ENCODE measurements at regions not wholly inside any gene's neighbourhood (a gene's known extent, or its start where the extent isn't known, plus 50 kb on each side); places are given as distances from the start of the nearest gene placed in this dataset.

GRCh38 chr1:4467241-4467640 is 187.2 kb upstream of the AJAP1 start:
- Histone ChIP-seq H2AFZ (ENCODE audit: low read depth, low read length) (no peak overlapping the region), H3K9ac (replicated peaks; ENCODE audit: extremely low read depth, insufficient read depth, low read length) (no peak overlapping the region), H4K20me1 (replicated peaks; ENCODE audit: control insufficient read depth, extremely low read depth, insufficient read depth, low read length) (no peaks in the 10 kb centered on the region), H3K9me1 (replicated peaks; ENCODE audit: control insufficient read depth, extremely low read depth, insufficient read depth, low read length) (no peaks in the 10 kb centered on the region), H3K4me1 (ENCODE audit: control insufficient read depth, extremely low read depth, insufficient read depth, low read length) (no peaks in the 10 kb centered on the region), H3K9me3 (replicated peaks; ENCODE audit: control insufficient read depth, insufficient read depth, low read length) (peaks cover 9% of the 10 kb centered on the region), H3K27ac (ENCODE audit: insufficient read depth, low read depth, low read length) (no peak overlapping the region), H3K4me2 (ENCODE audit: insufficient read depth, low read length) (no peak overlapping the region), H3K36me3 (ENCODE audit: control insufficient read depth in 2 of 2, extremely low read depth in 1 of 2, insufficient read depth in 2 of 2, low read length in 2 of 2) (no peaks in the 10 kb centered on the region), H3K79me2 (ENCODE audit: control insufficient read depth, insufficient read depth, low read length) (no peaks in the 10 kb centered on the region), H3K4me3 (replicated peaks in 1 of 3; ENCODE audit: insufficient read depth in 1 of 3, low read depth in 1 of 3, low read length in 3 of 3) (no peak overlapping the region), H3K27me3 (ENCODE audit: control insufficient read depth in 2 of 2, insufficient read depth in 2 of 2, low read length in 2 of 2) (no peaks in the 10 kb centered on the region)
- DNase-seq (ENCODE audit: low read depth, low spot score) (no peak), FAIRE-seq (no peak)
- BruUV-seq (replicated peaks) = no TSS peak
- TF ChIP-seq POLR2AphosphoS5 (IDR thresholded peaks at IDR 0.05; ENCODE audit: insufficient read depth, low read depth, low read length) (no peak), FOS (IDR thresholded peaks at IDR 0.05; ENCODE audit: borderline replicate concordance, insufficient read depth, low read length) (no peak), JUN (IDR thresholded peaks at IDR 0.05; ENCODE audit: borderline replicate concordance, insufficient read depth, insufficient read length, low read depth) (no peak), MAX (IDR thresholded peaks at IDR 0.05; ENCODE audit: insufficient read depth, insufficient read length) (no peak), CTCF (IDR thresholded peaks at IDR 0.05; ENCODE audit: extremely low read depth in 1 of 2, insufficient read depth in 1 of 2, low read depth in 1 of 2, low read length in 2 of 2) (no peak), POLR2A (IDR thresholded peaks at IDR 0.05; ENCODE audit: low read depth, low read length) (no peak), GATA2 (IDR thresholded peaks at IDR 0.05; ENCODE audit: insufficient read depth, insufficient read length, low read depth, low read length) (no peak), EZH2 (IDR thresholded peaks at IDR 0.05; ENCODE audit: borderline replicate concordance, low read depth, low read length, severe bottlenecking) (no peak), MYC (IDR thresholded peaks at IDR 0.05; ENCODE audit: low read depth, low read length) (no peak)
- intact Hi-C loops (cut with micrococcal nuclease) (no loop called here), dilution Hi-C loops (cut with MboI; ENCODE audit: extremely low pct_ligation_motif_present, low sequenced_read_pairs) (no loop called here)
- CTCF ChIA-PET = no interaction called here
- POLR2A ChIA-PET = no interaction called here
